GM18498 (cell line): ENCODE measurements at regions not wholly inside any gene's neighbourhood (a gene's known extent, or its start where the extent isn't known, plus 50 kb on each side); places are given as distances from the start of the nearest gene placed in this dataset.
A peak's percentile ranks its signal among the peaks of the same experiment; 100 is the strongest.

Experiments used
- ATAC-seq: cut with Tn5 transposase; IDR thresholded peaks from one replicate; pipeline ENCODE4 v1.9.1; 2021; ENCODE audit warnings: mild to moderate bottlenecking, moderate library complexity; ENCODE audit not compliant: unreplicated experiment

GRCh38 chr7:49244543-49244942 is 320.2 kb downstream of the CDC14C start:
- no peak for ATAC-seq

- ATAC-seq, result no peak
Observed at GRCh38 chr7:49245062-49245461, 320.7 kb downstream of the CDC14C start.

GRCh38 chr7:49247759-49248158 is 323.4 kb downstream of the CDC14C start:
- ATAC-seq, result no peak

- no peak for ATAC-seq
Observed at GRCh38 chr7:49255054-49255453, 330.7 kb downstream of the CDC14C start.

GRCh38 chr7:49260538-49260937 is 336.2 kb downstream of the CDC14C start:
- no peak for ATAC-seq

- ATAC-seq, result no peak
Observed at GRCh38 chr7:49261928-49262327, 337.6 kb downstream of the CDC14C start.

- ATAC-seq, result no peak
Observed at GRCh38 chr7:49264530-49264929, 340.2 kb downstream of the CDC14C start.

GRCh38 chr7:49273897-49274296 is 349.6 kb downstream of the CDC14C start:
- ATAC-seq, result no peak

GRCh38 chr7:49279891-49280290 is 355.5 kb downstream of the CDC14C start:
- ATAC-seq, result no peak

- ATAC-seq, result no peak
Observed at GRCh38 chr7:49287653-49288052, 363.3 kb downstream of the CDC14C start.

GRCh38 chr7:49294611-49295010 is 370.3 kb downstream of the CDC14C start:
- no peak for ATAC-seq

GRCh38 chr7:49295146-49295545 is 370.8 kb downstream of the CDC14C start:
- ATAC-seq, result no peak

GRCh38 chr7:49297958-49298357 is 373.6 kb downstream of the CDC14C start:
- no peak for ATAC-seq

- no peak for ATAC-seq
Observed at GRCh38 chr7:49308787-49309186, 384.4 kb downstream of the CDC14C start.

- ATAC-seq, result no peak
Observed at GRCh38 chr7:49320083-49320482, 395.7 kb downstream of the CDC14C start.

- no peak for ATAC-seq
Observed at GRCh38 chr7:49321843-49322242, 397.5 kb downstream of the CDC14C start.

GRCh38 chr7:49322476-49322875 is 398.1 kb downstream of the CDC14C start:
- no peak for ATAC-seq

- no peak for ATAC-seq
Observed at GRCh38 chr7:49324040-49324439, 399.7 kb downstream of the CDC14C start.

GRCh38 chr7:49324707-49325106 is 400.4 kb downstream of the CDC14C start:
- ATAC-seq, result no peak

- ATAC-seq, result no peak
Observed at GRCh38 chr7:49325571-49325970, 401.2 kb downstream of the CDC14C start.

- no peak for ATAC-seq
Observed at GRCh38 chr7:49327155-49327554, 402.8 kb downstream of the CDC14C start.

GRCh38 chr7:49333180-49333881 is 409.0 kb downstream of the CDC14C start:
- peak; percentile 57 for ATAC-seq

- no peak for ATAC-seq
Observed at GRCh38 chr7:49341849-49342248, 417.5 kb downstream of the CDC14C start.
